Caki2 (cell line): ENCODE measurements at regions not wholly inside any gene's neighbourhood (a gene's known extent, or its start where the extent isn't known, plus 50 kb on each side); places are given as distances from the start of the nearest gene placed in this dataset.

Experiments used
- DNase-seq: peaks from one replicate; pipeline ENCODE4 v3.0.0-alpha.2; 2015; ENCODE audit warnings: low read depth
- in situ Hi-C: cut with HindIII; loops from 2 replicates; pipeline ENCODE4 v1.10.0; 2016; ENCODE audit warnings: low sequenced_read_pairs, low pct_unique_long_range_greater_than_20kb, mixed read lengths

DNA sequence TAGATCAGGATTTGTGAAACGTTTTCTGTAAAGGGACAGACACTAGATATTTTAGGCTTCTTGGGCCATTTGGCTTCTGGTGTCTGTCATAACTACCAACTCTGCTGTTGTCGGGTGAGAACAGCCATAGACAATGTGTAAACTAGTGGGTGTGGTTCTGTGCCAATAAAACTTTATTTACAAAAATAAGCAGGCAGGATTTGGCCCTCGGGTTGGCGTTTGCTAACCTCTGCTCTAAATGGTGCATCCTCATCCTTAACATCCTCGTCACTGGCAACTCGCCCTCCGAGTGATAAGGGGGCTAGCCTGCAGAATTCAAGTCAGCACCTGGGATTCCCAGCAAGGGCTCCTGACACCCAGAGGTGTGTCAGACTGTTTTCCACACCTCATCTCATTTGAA lies 105.8 kb upstream of the MSX1 start:
- DNase-seq: no peak
- in situ Hi-C loops: no loop called here

DNA sequence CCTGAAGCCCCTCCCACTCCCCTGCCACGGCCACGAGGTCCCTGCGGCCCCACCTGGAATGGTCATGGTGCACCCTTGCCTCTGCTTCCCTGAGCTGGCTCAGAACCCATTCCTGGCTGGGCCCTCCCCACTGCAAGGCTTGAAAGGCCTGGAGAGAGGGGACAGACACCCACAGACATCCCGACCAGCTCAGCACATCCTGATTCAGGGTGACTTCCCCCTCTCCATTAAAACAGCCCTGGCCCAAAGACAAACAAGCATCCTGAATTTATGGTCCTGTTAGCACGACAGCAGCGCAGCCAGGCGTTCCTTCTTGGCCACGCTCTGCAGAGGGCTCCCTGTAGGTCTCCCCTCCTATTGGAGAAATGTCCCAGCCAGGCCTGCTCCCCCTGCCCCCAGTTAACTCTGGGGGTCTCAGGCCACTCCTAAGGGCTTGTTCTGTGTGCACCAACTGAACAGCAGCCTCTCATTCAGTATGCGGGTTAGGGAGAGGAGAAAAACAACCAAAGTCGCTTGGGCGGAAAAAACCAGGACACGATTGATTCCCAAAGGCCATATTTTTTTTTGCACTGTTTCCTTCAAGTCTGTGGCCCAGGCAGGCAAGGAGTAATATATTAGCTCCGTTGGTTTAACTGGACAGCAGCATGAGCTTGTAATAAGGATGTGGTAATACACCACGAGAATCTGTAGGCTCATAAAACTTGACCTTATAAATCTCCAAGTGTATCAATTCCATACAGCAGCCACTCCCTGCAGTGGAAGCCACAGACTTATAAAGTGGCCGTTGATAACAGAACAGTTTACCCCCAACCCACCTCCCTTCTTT lies 106.7 kb upstream of the MSX1 start:
- DNase-seq: no peak
- in situ Hi-C loops: no loop called here

GRCh38 chr4:4752025-4752424 lies 107.4 kb upstream of the MSX1 start:
- in situ Hi-C loops: no loop called here
- no peak for DNase-seq

DNA sequence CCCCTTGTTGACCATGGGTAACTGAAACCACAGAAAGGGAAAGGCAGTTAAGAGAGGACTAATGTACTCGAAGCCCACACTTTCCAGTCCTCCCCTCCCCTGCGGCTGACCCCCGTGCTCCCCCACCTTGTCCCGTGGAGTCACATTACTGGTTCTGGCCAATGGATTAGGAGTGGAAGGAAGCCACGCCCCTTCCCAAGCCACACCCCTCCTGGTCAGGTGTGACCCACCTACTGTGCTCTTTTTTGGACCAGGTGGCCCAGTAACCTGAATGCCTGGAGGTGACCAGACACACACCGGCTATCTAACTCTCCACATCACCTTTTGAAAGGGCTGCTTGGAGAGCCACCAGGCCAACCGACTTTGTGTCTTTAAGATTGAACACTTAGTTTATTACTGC lies 109.3 kb upstream of the MSX1 start:
- DNase-seq: no peak
- in situ Hi-C loops: no loop called here

- in situ Hi-C loops: no loop called here
Measured at GRCh38 chr4:4749137-4749536, 110.3 kb upstream of the MSX1 start.

GRCh38 chr4:4746444-4746843 lies 113.0 kb upstream of the MSX1 start:
- no peak for DNase-seq
- in situ Hi-C loops: no loop called here

More at GRCh38 chr4:4749137-4749536, 110.3 kb upstream of the MSX1 start:
- DNase-seq: no peak

GRCh38 chr4:4740071-4740470 lies 119.4 kb upstream of the MSX1 start:
- no peak for DNase-seq
- in situ Hi-C loops: no loop called here

- in situ Hi-C loops: no loop called here
- no peak for DNase-seq
Measured at GRCh38 chr4:4735870-4736269, 123.6 kb upstream of the MSX1 start.

- in situ Hi-C loops: no loop called here
- no peak for DNase-seq
Measured at GRCh38 chr4:4735136-4735750, 124.2 kb upstream of the MSX1 start.

- no peak for DNase-seq
- in situ Hi-C loops: no loop called here
Measured at GRCh38 chr4:4734425-4734824, 125.0 kb upstream of the MSX1 start.

- in situ Hi-C loops: no loop called here
- no peak for DNase-seq
Measured at GRCh38 chr4:4733663-4734062, 125.8 kb upstream of the MSX1 start.

- in situ Hi-C loops: no loop called here
Measured at GRCh38 chr4:4730249-4730648, 129.2 kb upstream of the MSX1 start.

DNA sequence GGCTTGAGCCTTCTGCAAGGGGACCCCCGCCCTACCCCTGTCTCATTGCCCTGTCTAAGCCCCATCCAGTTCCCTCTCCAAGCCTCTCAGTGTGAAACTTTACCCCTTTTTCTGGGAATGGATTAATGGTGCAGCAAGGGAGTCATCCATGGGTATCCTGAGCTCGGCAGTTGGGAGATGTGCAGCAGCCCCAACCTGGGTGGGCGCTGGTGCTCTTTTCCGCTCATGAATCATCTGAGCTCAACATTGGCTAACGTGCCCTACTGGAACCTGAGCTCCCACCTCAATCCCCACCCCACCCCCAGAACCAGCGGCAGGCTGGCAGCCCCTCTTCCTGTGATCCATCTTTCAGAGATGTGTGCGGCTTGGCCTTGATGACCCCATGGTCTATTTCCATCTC lies 130.3 kb upstream of the MSX1 start:
- in situ Hi-C loops: no loop called here
- no peak for DNase-seq

More at GRCh38 chr4:4730249-4730648, 129.2 kb upstream of the MSX1 start:
- no peak for DNase-seq

DNA sequence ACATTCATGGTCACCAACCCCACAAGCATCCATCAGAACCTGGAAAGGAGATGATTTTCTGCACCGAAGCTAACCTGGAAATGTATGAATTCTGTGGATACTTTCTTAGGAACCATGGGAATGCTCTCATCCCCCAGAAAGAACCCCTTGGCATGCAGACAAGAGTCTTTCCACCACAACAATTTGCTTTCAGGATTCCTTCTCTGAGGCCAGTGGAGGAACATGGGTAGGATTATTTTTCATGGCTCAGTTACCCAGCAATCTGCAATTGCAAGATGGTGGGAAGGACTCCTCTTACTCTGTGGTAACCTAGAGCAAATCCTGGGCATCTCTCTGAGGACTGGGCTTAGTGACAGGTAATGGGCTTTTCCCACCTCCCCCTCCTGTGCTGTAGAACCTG lies 131.9 kb upstream of the MSX1 start:
- in situ Hi-C loops: no loop called here
- no peak for DNase-seq

- DNase-seq: no peak
- in situ Hi-C loops: no loop called here
Measured at GRCh38 chr4:4726051-4726450, 133.4 kb upstream of the MSX1 start.

DNA sequence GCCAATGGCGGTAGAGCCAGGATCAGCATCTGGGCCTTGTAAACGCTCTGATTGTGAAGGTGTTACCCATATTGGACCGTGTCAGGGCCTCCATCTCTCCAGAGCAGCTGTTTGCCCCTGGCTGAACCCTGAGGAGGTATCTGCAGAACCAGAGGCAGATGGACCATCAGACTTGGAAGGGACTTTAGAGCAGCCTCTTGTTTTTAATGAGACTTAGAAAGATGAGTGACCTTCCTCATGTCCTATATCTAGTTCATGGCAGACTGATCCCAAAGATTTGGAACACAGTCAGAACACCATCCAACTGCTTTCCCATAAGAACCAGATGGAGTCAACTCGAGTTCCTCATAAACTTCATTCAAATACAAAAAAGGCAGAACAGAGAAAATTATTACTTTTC lies 135.1 kb upstream of the MSX1 start:
- in situ Hi-C loops: no loop called here
- no peak for DNase-seq

DNA sequence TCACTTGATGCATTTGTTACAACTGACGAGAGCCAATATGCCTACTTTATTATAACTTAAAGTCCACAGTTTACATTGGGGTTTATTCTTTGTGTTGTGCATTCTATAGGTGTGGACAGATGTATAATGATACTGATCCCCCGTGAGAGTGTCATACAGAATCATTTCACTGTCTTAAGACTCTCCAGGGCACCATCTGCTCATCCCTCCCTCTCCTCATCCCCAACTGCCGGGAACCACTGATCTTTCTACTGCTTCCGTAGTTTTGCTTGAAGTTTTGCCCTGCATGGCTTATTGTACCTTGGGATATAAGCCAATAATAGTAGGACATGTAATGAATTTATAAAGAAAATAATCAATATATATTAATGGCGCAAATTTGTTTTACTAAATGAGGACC lies 137.8 kb upstream of the MSX1 start:
- DNase-seq: no peak
- in situ Hi-C loops: no loop called here

GRCh38 chr4:4720646-4721045 lies 138.8 kb upstream of the MSX1 start:
- no peak for DNase-seq
- in situ Hi-C loops: no loop called here

DNA sequence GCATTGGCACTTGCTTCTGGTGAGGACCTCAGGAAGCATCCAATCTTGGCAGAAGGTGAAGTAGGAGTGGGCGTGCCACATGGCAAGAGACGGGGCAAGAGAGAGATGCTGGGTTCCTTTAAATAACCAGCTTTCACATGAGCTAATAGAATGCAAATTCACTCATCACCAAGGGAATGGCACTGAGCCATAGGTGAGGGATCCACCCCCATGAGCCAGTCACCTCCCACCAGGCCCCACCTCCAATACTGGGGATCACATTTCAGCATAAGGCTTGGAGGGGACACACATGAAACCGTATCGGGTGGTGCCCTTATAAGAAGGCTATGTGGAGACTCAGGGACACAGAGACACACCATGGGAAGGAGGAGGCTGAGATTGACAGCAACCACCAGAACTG lies 140.0 kb upstream of the MSX1 start:
- no peak for DNase-seq
- in situ Hi-C loops: no loop called here

DNA sequence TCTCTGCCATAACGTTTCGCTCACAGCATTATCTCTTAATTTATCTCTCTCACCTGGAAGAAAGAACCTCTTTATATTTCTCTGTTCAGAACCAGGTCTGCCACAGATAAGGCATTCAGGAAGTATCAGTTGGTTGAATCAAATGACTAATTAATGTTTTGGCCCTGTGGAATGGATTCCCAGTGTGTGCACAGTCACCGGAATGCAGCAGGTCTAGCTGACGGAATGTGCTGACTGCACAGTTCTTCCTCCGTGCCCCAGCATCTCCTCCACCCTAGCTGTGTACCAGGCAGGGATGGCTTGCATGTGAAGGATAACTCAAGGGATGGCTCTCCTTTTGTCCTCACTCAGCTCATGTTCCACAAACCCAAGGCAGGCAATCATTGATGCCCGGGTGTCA lies 141.8 kb upstream of the MSX1 start:
- in situ Hi-C loops: no loop called here
- no peak for DNase-seq
